ENCODE measurements at regions not wholly inside any gene's neighbourhood (a gene's known extent, or its start where the extent isn't known, plus 50 kb on each side); places are given as distances from the start of the nearest gene placed in this dataset.
"Not testable (repeated sequence)": the region's sequence is repeated elsewhere in the genome, so short reads cannot be mapped to it uniquely, and the experiment has no call there.

DNA sequence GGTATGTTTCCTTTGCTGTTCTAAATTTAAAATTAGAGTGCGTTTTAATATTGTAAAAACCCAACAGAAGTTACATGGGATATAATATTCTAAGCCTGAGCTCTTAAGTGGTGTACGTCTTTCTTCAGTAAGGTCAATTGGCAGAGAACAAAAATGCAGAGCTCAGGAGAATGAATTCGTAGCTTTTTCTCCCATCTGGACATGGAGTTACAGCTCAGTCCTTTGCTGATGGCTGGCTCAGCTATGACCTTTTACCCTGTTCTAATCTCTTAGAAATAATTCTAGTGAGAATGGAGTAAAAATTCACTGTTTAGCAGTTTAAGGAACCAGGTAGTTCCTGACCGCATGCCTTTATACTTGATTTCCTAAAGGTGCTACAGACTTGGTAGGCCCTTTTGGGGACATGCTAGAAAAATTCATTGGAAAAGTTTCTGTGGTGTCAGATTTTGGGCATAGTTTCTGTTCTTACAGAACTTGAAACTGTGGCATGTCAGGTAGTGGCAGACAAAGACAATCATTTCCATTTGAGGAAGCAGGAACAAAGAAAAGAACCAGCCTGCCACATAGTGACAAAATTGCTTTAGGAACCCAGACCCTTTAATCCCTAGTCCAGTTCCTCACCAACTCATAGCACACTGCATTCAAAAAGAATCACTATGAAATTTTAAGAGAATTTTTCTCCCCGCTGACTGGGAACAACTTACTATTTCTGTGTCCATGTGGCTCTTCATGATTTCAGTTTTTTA lies 566.8 kb upstream of the ZNF804A start:
- no peak for DNase-seq

DNA sequence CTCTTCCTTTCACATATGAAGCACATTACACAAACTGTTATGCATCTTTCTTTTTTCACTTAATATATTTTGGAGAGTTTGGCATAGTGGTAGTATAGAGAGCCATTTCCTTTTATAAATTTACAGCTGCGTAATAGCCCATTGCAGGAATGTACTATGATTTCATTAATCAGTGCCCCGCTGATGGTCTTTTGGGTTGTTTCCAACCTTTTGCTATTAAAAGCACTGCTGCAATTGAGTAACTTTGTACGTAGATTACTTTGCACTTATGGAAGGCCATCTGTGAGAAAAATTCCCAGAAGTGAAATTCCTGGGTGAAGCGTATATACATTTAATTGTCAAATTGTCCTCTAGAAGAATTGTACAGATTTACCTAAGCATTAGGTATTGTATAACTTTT lies 565.3 kb upstream of the ZNF804A start:
- no peak for DNase-seq

DNA sequence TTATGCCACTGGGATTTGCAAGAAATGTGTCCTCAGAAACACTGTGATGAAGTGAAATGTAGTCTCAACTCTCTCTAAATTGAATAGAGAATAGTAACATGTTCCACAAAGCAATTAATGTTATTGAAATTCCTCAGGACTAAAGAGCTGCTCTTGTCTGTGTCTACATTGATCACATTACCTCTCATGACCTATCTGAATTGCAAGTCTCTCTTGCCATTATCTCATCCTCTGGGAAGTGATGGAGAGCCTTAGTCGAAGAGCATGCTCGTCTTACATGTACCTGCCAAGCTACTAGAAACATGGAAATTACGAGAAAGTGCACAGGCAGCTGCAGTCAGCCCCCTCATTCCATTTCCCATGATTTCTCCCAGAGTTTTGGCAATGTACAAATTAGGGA lies 561.1 kb upstream of the ZNF804A start:
- DNase-seq: no peak

DNA sequence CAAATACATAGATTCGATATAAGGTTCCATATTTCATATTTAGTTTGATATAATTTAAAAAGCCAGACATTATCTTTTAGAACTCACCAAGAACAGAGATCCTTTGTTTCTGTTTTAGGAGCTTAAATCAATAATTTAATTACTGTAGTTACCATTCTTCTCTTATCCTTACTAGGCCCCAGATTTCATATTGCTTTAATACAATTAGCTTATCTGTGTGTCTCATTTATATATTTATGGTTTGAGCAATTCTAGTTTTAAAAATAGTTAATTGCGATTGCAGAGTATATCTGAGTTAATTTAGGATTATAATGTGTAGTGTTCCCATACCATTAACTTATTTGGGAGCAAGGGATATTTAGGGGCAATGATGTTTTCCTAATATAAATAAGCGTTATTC lies 558.8 kb upstream of the ZNF804A start:
- DNase-seq: no peak

DNA sequence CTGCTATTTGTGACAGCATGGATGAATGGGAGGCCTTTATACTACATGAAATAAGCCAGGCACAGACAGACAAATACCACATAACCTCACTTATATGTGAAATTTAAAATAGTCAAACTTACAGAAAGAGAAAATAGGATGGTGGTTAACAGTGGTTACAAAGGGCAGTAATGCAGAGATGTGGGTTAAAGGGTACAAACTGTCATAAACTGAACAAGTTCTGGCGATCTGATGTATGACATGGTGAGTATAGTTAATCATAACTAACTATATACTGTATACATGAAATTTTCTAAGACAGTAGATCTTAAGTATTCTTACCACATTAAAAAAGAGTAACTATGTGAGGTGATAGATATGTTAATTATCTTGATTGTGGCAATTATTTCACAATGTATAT lies 558.1 kb upstream of the ZNF804A start:
- DNase-seq: no peak

DNA sequence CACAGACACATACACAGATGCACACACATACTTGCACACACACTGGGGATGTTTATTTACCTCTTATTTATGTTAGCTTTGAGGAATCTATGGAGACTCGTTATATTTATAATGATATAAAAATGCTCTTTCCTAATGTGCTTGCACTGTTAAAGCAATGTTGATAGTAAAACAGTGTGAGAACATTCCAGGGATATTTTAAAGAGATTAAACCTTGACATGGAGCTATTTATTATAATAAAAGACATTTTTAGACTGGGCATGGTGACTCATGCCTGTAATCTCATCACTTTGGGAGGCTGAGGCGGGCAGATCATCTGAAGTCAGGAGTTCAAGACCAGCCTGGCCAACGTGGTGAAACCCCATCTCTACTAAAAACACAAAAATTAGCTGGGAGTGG lies 557.3 kb upstream of the ZNF804A start:
- no peak for DNase-seq

DNA sequence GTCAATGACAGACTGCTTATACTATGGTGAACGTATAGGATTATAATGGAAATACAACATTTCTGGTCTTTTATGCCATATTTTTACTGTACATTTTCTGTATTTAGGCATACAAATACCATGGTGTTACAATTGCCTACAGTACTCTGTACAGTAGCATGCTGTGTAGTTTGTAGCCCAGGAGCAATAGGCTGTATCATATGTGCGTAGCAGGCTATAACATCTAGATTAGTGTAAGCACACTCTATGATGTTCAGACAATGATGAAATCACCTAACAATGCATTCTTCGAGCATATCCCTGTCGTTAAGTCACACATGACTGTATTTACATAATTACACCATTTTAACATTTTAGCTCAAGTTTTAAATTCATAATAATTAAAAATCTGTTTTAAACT lies 556.6 kb upstream of the ZNF804A start:
- DNase-seq: no peak

DNA sequence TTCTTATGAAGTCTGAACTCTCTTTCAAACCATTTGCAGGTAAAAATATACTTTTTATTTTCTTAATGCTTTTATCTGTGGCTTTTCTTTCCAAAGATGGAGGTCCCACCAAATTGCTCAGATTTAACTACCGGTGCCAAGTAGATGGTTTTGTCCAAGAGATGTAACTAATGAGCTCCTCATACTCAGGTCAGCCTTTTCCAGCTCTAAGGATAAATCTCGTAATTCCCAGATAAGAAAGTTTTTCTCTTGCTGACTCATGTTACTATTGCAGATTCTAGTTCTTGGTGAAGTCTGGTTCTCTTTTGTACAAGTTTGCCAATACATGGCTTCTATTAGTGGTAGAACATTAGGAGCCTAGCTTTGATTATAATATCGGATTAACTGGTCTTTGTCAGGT lies 550.8 kb upstream of the ZNF804A start:
- DNase-seq: no peak

DNA sequence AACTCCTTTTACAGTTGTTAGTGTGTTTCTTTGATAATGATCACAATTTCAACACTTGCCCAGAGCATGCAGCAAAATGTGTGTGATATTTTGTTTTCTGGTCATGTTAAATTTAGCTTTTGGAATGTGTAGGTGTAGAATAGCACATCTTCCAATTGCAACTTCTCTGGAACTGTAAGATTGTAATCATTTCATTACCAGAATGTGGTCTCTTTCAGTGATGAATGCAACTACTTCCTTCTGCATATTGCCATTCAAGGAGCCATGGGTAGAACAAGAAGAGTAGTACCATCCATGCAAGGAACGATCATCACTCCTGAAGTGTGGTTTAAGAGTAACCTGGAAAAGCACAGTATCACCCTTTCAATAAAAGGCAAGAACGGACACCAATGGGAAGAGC lies 548.8 kb upstream of the ZNF804A start:
- no peak for DNase-seq

DNA sequence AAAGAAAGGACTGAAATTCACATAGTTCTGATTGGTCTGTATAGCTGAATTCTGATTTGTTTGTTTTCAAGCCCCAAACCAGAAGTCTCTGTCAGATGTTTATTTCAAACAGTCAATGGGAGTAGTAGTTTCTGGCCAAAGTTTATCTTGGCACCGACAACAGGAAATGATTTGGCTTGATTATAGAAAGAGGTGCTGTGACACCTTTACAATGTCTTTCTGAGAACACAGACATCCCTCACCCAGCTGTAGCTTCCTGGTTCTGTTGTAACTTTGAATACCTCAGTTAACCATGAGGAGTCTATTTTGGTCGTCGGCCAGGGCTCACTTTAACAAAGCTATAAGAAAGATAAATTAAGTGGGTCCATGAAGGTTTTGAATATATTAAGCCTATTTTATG lies 545.0 kb upstream of the ZNF804A start:
- no peak for DNase-seq

DNA sequence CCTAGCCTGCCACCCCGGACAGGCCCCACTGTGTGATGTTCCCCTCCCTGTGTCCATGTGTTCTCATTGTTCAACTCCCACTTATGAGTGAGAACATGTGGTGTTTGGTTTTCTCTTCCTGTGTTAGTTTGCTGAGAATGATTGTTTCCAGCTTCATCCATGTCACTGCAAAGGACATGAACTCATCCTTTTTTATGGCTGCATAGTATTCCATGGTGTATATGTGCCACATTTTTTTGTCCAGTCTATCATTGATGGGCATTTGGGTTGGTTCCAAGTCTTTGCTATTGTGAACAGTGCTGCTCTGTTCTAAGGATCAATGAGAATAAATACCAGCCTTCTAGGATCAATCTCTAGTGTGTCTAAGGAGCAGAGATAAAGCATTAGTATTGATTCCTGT lies 543.9 kb upstream of the ZNF804A start:
- not testable (repeated sequence) for DNase-seq

DNA sequence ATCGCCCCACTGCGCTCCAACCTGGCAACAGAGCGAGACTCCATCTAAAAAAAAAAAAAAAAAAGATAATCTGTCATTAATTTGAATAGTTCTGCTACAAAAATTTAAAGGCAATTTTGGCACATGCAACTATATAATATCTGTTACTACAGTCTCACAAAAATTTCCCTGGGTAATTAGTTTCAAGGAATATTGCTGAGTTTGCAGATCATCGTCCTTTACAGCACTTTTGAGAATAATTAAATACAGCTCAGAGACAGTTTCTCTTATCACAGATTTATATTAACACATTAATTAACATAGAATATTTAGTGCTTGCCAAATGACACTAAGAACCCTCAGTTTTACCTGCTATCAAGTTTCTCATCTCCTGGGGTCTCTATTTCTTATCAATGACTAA lies 540.4 kb upstream of the ZNF804A start:
- DNase-seq: no peak

DNA sequence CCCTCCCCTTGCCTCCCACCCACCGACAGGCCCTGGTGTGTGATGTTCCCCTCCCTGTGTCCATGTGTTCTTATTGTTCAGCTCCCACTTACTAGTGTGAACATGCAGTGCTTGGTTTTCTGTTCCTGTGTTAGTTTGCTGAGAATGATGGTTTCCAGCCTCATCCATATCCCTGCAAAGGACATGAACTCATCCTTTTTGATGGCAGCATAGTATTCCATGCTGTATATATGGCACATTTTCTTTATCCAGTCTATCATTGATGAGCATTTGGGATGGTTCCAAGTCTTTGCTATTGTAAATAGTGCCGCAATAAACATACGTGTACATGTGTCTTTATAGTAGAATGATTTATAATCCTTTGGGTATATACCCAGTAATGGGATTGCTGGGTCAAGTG lies 538.1 kb upstream of the ZNF804A start:
- not testable (repeated sequence) for DNase-seq

DNA sequence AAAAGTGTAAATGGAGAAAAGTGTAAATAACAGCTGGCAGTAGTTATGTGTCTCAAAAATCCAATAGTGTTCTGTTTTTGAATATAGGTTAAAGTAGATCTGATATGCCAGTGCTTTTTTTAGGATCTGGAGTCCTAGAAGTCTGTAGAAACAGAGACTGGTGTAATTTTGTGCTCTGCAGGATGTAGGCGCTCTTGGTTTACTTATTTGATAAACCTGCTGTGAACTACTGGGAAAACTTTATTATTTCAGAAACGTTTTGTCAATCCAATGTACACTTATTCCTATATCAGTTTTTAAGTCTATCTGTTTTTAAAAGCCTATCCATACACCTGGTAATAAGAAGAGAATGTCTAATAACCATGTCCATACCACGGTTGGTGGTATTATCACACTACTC lies 530.8 kb upstream of the ZNF804A start:
- DNase-seq: no peak

DNA sequence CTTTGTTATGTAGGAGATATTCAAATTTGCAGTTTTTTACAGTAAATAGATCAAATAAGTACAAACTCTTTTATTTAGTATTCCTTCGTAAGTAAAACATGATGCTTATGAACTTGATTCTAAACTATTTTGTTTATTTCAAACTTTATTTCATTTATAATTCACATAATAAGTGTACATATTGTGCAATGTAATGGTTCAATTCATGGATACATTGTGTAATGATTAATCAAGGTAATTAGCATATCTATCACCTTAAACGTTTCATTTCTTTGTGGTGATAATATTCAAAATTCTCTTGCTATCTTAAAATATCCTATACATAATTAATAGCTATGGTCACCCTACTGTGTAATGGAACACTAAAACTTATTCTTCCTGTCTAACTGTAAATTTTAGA lies 525.9 kb upstream of the ZNF804A start:
- no peak for DNase-seq

DNA sequence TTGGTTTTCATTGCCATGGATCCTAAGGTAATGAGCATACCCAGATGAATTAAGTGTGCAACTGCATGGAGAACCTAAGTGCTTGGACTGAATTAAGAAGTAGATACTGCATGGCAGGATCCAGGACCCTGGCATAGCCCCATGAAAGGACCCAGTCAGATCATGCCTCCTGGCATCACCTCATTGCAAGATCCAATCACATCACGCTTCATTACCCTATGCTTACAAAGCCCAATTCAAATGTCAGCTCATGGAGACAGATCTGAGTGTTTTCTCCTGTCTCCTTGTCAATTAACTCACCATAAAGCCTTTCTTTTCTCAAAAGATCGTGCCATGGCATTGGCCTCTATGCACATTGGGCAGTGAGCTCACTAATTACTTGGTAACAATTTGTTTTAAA lies 519.8 kb upstream of the ZNF804A start:
- DNase-seq: no peak

DNA sequence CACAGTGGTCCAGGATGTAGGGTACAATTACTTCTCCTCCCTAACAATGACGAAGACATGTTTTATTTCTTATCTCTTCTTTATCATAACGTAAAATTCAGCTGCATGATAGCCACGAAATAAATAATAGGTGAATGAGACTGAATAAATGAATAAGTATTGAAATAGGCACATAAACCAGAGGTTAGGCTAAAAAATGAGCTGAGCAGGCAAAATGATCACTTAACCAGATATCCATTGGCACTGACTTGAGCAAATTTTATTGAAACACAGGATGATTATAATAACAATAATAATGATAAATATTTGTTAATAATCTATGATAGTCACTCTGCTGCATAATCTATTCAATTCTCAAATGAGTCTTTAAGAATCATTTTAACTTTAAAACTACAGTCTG lies 506.9 kb upstream of the ZNF804A start:
- DNase-seq: no peak

DNA sequence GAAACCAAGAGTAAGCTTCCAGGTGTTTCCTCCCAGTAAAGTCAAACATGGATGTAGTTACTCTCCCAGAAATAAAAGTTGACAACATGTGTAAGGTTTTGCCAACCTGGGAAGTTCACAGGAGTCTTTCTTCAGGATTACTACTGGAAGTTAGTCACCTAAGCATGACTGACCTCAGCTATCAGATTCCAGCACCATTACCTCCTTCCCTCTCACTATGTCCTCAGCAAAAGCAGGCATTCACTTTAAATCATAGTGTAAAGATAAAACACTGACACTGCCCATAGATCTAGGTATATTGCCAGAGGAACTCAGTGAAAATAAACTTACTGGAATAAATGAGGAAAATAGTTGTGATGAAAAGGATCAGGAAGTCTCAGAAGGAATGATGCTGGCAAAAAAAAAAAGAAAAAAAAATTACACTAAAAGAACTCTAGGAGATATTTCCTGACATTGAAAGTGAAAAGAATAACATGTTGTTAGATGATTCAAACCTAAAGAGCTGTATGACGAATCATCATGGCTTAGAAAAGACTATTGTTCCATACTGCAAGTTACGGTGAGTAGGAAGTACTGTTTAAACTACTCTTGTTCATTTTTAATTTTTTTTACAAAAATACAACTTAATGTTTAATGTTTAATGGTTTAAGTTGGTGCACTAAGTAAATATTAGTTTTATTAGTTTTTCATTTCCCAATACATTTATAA lies 484.5 kb upstream of the ZNF804A start:
- no peak for DNase-seq

DNA sequence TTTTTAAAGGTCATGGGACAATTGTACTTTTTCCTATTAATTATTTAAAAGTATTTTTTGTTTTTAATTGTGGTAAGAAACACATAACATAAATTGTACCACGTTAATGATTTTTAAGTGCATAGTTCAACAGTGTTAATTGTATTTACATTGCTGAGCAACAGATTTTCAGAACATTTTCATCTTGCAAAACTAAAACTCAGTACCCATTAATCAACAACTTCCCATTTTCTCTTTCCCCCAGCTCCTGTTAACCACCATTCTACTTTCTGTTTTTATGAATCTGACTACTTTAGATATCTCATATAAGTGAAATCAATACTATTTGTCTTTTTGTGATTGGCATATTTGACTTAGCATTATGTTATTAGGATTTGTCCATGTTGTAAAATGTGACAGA lies 483.9 kb upstream of the ZNF804A start:
- no peak for DNase-seq

DNA sequence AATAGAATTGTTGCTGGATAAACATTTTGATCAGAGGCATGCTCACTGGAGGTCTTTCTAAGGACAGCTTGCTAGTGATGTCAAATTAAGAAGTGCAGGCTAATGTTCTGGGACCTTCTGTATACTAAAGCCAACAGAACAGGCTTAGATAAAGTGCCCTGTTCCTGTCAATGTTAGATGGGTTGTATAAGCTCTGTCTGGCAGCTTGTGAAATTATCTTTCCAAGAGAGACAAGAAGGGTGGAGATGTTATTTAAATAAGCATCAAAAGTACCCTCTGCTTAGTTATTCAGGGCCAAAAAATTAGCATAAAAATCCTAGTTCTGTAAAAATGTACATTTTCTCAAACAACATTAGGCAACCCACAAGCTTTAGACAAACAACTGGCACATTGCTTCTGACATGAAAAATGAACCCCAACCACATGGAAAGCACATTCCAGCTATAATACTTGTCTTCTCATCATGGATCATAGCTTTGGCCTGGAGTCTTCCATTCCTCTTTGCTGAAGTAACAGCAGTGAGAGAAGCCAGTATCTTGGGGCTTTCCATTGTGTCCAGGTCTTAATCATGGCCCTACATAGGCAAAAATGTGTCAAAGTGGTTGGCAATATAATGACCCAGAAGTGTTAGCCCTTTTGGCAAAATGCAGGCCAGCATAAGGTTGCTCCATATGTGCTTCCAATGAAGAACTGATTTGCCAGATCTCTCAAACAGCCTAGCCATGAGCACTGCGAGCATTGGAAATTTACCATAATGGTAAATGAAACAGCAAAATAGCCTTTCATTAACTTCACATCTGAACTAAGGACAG lies 478.1 kb upstream of the ZNF804A start:
- DNase-seq: no peak

DNA sequence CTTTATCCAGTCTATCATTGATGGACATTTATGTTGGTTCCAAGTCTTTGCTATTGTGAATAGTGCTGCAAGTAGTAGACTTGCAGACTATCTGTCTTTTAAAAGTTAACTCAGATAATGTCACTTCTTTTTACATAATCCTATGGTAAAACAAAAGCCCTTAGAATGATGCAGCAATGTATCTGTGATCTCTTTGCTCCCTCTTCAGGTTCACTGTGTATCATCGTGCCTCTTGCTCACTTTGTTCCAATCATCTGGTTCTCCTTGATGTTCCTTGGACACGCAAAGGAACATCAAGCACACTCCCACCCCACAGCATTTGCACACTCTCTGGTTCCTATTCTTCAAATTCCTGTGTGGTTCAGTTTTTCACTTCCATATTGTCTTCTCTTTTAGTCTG lies 472.5 kb upstream of the ZNF804A start:
- no peak for DNase-seq

DNA sequence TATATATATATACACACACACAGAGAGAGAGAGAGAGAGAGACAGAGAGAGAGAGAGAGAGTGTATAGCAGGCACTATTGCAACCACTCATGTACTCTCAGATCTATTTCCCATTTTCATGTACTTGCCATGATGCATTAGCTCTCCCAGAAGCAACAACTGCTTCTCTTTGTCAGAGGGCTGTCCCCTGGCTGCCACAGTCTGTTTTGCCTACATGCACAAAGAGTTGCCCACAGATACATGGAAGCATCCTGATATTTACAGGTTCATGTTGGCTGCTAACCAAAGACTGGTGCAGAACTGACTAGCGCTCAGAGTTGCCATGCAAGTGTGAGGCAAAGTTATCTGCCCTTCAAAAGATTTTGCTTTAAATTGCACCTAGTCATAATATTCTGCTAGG lies 469.3 kb upstream of the ZNF804A start:
- DNase-seq: no peak

DNA sequence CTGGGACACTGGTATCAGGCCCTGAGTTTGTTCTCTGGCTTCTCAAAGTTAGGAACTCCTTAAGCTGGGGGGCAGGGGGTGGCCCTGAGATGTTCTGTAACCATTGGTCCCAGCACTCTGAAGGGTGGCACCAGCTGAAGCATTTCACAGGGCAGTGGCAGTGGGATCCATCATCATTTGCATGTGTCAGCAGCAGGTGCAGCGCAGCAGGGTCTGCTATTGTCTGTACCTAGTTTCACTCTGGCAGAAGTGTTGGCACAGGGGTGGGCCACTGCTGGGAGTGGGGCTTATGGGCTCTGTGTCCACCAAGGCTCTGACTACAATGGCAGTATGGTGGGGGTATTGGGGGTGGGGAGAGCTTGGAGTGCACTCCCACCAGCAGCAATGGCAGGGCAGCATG lies 460.4 kb upstream of the ZNF804A start:
- no peak for DNase-seq

DNA sequence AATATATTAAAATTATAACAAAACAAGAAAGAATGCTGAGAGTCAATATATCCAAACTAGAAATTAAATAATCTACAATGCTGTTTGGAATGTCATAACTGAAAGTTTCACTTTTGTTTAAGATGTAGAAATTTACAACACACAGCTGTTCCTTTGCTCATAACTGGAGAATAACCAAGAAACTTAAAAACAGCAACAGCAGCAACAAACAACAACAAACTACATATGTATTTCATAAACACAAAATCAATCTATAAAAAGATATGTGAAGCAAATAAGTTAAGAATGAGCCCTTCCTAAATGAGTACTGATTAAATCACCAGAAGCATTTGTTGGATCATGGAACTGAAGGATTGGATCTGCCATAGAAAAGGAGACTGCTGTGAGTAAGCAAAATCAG lies 456.5 kb upstream of the ZNF804A start:
- DNase-seq: no peak
